Activated gamma-delta T cell (primary cell): ENCODE measurements at regions not wholly inside any gene's neighbourhood (a gene's known extent, or its start where the extent isn't known, plus 50 kb on each side); places are given as distances from the start of the nearest gene placed in this dataset.
"Not testable (repeated sequence)": the region's sequence is repeated elsewhere in the genome, so short reads cannot be mapped to it uniquely, and the experiment has no call there.

ENCODE experiments used
- DNase-seq: peaks from one replicate; lab custom pipeline; 2025; lab: John Stamatoyannopoulos, UW

GRCh38 chr5:165393839-165394238, 1888.4 kb downstream of the MAT2B start:
- DNase-seq: no peak

- no peak for DNase-seq
Observed at GRCh38 chr5:165397516-165397915, 1892.1 kb downstream of the MAT2B start.

GRCh38 chr5:165400086-165400485, 1894.7 kb downstream of the MAT2B start:
- DNase-seq: no peak

GRCh38 chr5:165404917-165405316, 1899.5 kb downstream of the MAT2B start:
- DNase-seq: no peak

- no peak for DNase-seq
Observed at GRCh38 chr5:165405340-165405739, 1899.9 kb downstream of the MAT2B start.

- no peak for DNase-seq
Observed at GRCh38 chr5:165407352-165407751, 1901.9 kb downstream of the MAT2B start.

GRCh38 chr5:165410476-165410875, 1905.1 kb downstream of the MAT2B start:
- DNase-seq: no peak

- not testable (repeated sequence) for DNase-seq
Observed at GRCh38 chr5:165411532-165411931, 1906.1 kb downstream of the MAT2B start.

- DNase-seq: no peak
Observed at GRCh38 chr5:165420493-165420892, 1915.1 kb downstream of the MAT2B start.

- DNase-seq: no peak
Observed at GRCh38 chr5:165423697-165424299, 1918.4 kb downstream of the MAT2B start.

GRCh38 chr5:165425594-165425993, 1920.2 kb downstream of the MAT2B start:
- DNase-seq: no peak

- no peak for DNase-seq
Observed at GRCh38 chr5:165448753-165449152, 1943.3 kb downstream of the MAT2B start.

- DNase-seq: no peak
Observed at GRCh38 chr5:165457859-165458481, 1952.6 kb downstream of the MAT2B start.

GRCh38 chr5:165459232-165459631, 1953.8 kb downstream of the MAT2B start:
- DNase-seq: no peak

- DNase-seq: no peak
Observed at GRCh38 chr5:165460911-165461310, 1955.5 kb downstream of the MAT2B start.

- no peak for DNase-seq
Observed at GRCh38 chr5:165477546-165477945, 1972.1 kb downstream of the MAT2B start.

- DNase-seq: no peak
Observed at GRCh38 chr5:165495829-165496380, 1990.5 kb downstream of the MAT2B start.

- no peak for DNase-seq
Observed at GRCh38 chr5:165497707-165498106, 1992.3 kb downstream of the MAT2B start.

- DNase-seq: no peak
Observed at GRCh38 chr5:165502893-165503691, 1997.7 kb downstream of the MAT2B start.

GRCh38 chr5:165504674-165505073, 1999.3 kb downstream of the MAT2B start:
- no peak for DNase-seq

GRCh38 chr5:165508286-165508685, 2002.9 kb downstream of the MAT2B start:
- no peak for DNase-seq

- DNase-seq: no peak
Observed at GRCh38 chr5:165508861-165509260, 2003.4 kb downstream of the MAT2B start.
